AG09319 (cell line): ENCODE measurements at regions not wholly inside any gene's neighbourhood (a gene's known extent, or its start where the extent isn't known, plus 50 kb on each side); places are given as distances from the start of the nearest gene placed in this dataset.

Source experiments
- DNase-seq: peaks from one replicate; pipeline ENCODE4 v3.0.0-alpha.2; 2010; ENCODE audit warnings: low read depth; ENCODE audit errors: extremely low read depth
- TF ChIP-seq, protein P1 (sequence below): IDR thresholded peaks from 2 replicates; pipeline ENCODE4 v1.5.1; 2011; ENCODE audit warnings: low read depth, mild to moderate bottlenecking, inconsistent platforms, low read length, moderate library complexity

DNA sequence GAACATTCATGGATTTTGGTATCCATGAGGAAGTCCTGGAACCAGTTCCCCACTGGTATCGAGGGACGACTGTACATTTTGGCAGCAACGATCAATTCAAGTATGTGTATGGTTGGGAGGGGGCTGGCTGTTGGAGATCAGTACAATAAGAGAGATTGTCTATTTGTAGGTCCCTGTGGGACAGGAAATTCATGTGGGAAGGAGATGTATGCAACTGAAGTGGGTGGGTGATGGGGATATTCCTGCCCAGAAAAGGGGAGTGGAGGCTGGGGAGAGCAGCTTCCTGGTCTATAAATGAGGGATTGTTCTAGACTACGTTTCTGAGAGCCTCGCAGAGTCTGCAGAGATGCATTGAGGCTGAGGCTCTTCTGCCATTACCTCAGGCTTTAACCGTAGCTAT lies 140.2 kb upstream of the MAGI3 start:
- TF ChIP-seq, protein P1, sequence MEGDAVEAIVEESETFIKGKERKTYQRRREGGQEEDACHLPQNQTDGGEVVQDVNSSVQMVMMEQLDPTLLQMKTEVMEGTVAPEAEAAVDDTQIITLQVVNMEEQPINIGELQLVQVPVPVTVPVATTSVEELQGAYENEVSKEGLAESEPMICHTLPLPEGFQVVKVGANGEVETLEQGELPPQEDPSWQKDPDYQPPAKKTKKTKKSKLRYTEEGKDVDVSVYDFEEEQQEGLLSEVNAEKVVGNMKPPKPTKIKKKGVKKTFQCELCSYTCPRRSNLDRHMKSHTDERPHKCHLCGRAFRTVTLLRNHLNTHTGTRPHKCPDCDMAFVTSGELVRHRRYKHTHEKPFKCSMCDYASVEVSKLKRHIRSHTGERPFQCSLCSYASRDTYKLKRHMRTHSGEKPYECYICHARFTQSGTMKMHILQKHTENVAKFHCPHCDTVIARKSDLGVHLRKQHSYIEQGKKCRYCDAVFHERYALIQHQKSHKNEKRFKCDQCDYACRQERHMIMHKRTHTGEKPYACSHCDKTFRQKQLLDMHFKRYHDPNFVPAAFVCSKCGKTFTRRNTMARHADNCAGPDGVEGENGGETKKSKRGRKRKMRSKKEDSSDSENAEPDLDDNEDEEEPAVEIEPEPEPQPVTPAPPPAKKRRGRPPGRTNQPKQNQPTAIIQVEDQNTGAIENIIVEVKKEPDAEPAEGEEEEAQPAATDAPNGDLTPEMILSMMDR: no peak
- DNase-seq: no peak

DNA sequence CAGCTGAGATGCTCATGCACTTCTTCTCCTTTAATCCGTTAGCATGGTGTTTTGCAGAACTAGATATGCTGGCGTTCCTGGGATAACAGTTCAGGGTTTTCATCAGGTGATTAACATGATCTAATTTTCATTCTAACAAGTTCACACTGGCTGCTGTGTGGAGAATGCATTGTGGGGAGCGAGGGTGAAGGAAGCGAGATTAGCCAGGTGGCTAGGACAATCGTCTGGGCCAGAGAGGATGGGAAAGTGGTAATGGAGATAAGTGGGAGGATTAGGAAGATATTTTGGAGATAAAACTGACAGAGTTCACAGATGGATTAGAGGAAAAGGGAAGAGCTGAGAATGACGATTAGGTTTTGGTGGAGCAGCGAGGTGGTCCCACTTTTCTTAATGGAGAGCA lies 138.1 kb upstream of the MAGI3 start:
- DNase-seq: no peak
- TF ChIP-seq, protein P1: no peak

DNA sequence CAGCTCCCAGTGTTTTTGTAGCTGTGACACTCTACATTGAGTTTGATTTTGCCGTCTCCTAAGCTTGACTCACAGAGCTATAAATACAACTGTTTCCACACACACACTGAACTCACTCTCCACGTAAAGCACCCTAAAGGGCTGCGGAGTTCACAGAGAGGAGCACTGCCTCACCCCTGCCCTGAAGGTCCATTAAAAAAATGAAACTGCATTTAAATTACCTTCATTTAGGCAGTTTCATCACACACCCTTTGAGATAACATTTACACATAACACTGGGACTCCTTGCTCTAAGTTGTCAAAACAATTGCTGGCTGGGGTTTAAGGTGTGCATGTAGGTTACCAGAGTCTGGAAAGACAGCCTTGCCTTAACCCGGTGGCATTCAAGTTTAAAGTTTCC lies 137.1 kb upstream of the MAGI3 start:
- DNase-seq: no peak

DNA sequence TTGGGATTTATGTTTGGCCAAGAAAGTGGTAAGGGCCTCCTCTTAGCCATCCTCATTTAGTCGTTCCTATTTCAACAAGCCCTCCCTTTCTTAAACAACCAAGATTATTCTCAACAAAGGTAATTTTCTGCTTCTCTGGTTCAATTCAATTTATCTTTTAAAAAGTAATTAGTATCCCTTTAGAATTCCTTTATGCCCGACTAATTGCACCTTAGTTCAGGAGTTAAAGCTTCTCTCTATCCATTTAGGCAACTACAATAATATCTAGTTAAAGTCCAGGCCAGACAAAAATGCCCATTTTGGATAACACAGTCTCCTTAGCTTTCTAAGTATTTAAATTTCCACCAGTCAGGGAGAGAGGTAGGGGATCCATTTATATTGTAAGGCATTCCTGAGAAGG lies 136.7 kb upstream of the MAGI3 start:
- DNase-seq: no peak
- TF ChIP-seq, protein P1: no peak

More for the DNA sequence above, 137.1 kb upstream of the MAGI3 start:
- TF ChIP-seq, protein P1: no peak

DNA sequence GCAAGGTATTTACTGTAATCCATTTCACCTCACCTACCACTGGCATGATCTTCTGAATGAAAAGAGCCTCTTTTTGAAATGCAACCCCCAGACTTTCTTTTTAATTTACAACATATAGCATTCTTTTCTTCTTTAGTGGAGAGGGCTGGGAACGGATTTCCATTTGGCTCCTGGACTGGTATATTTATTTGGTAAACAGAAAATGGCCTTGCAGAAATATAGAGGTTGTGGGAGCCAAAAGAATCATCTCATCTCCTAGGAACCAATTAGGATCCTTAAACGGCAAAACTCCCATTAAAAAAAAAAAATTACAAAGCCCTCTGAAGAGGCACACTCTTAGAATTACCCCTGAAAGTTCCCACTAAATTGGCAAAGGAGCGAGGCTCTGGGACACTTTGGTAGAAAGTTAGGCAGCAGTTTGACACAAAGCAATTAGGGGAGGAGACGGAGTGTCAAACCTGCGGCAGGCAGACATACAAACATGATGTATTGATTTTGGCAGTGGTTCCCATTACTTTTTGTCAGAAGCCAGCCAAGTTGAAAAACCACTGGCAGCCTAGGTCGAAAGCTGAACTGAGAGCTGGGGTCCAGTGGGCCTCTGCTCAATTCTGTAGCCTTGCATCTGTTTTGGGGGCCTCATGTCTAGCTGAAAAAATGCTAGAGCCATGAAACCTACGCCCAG lies 135.1 kb upstream of the MAGI3 start:
- no peak for DNase-seq
- TF ChIP-seq, protein P1: no peak

DNA sequence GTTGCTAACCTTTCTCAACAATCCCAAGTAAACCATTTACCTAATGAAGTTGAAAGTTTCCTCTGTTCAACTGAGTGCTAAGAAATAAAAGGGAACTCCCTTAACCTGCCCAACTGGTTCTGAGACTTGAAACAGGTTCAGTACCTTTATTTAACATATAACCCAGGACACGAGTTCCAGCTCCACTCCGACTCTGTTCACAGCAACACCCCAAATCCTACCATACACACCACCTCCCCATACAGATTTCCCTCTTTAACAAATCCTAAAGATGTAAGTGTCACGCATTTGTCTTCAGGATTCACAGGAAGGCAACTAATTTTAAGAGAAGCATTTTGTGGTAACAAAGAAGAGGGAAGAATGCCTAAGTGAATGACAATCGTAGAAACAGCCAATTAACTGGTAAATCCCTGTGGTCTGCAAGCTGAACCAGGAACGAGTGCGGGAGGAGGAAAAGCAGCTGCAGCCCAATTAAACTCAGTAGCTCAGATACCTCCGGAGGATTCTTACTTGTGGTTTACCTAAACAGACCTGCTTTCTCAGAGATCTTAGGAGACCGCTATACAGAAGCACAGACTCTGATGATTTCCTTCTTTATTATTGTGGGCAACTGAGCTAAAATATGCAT lies 134.5 kb upstream of the MAGI3 start:
- no peak for DNase-seq

DNA sequence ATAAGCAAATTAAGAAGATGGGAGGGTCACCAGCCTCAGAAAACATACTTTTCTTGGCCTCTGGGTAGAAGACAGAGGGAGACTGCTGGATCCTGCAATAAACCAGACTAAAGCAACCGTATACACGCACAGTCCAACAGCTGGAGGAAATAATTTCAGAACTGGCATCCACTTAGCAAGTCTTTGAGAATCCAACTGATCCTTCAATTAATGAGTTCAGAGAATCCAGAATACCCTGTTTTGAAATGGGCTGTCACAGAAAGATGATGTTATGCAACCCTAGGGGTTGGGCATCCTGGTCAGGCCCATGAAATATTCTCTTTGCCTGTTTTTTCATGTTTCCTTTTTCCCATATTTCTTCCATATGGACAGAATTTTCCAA lies 134.0 kb upstream of the MAGI3 start:
- TF ChIP-seq, protein P1: no peak
- no peak for DNase-seq

More for the DNA sequence above, 134.5 kb upstream of the MAGI3 start:
- TF ChIP-seq, protein P1: no peak
